ENCODE measurements at regions not wholly inside any gene's neighbourhood (a gene's known extent, or its start where the extent isn't known, plus 50 kb on each side); places are given as distances from the start of the nearest gene placed in this dataset.

DNA sequence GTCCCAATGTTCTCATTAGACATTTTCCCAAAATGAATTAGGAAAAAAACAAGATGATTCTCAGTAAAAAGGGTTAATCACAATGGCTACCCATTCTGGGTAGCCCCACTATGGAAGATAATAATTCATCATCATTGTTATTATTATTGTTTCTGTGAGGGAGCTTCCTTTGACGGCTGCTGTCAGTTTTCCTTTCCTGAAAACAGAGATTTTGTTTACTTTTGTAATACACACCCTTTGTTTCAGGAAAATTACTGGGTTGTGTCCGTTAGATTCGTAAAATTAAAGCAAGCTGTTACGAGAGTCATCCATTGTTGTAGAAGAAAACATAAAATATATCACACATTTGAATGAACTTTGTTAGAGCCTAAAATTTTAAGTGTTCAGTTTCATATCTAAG lies 192.9 kb upstream of the ANKRD50 start:
- BruUV-seq (replicated peaks): no TSS peak
- Histone ChIP-seq H3K56ac (ENCODE audit: extremely low read depth, insufficient read depth, low read length) (no peak overlapping the region), H3K36me3 (ENCODE audit: control insufficient read depth, insufficient read depth, low read length) (no peaks in the 10 kb centered on the region), H4K8ac (ENCODE audit: low read depth in 2 of 2, low read length in 2 of 2) (no peak overlapping the region), H4K5ac (ENCODE audit: low read depth, low read length) (no peak overlapping the region), H3K18ac (ENCODE audit: low read depth, low read length) (no peak overlapping the region), H3K9me1 (ENCODE audit: insufficient read depth, low read length) (no peaks in the 10 kb centered on the region), H3K14ac (replicated peaks; ENCODE audit: low read depth, low read length) (no peak overlapping the region), H2AK9ac (replicated peaks; ENCODE audit: low read depth, low read length, poor library complexity) (no peak overlapping the region), H2AFZ (replicated peaks; ENCODE audit: low read length, poor library complexity) (no peak overlapping the region), H3K27ac (ENCODE audit: insufficient read depth, low read length) (no peak overlapping the region), H2BK120ac (ENCODE audit: low read depth, low read length) (no peak overlapping the region), H3K4me1 (ENCODE audit: control insufficient read depth, insufficient read depth, low read length) (no peaks in the 10 kb centered on the region; the same call in 1 of the 2 replicates), H3K4ac (ENCODE audit: low read depth, low read length) (no peak overlapping the region), H2BK15ac (ENCODE audit: low read depth, low read length) (no peak overlapping the region), H3K79me1 (ENCODE audit: low read depth in 1 of 2, low read length in 2 of 2) (no peaks in the 10 kb centered on the region), H2BK20ac (ENCODE audit: low read depth, low read length) (no peak overlapping the region), H3K9ac (ENCODE audit: low read depth, low read length) (no peak overlapping the region), H3K4me2 (ENCODE audit: low read depth, low read length) (no peak overlapping the region), H3K9me3 (ENCODE audit: control insufficient read depth, insufficient read depth, low read length) (no peaks in the 10 kb centered on the region), H3K23ac (ENCODE audit: low read depth, low read length) (no peak overlapping the region), H2BK5ac (ENCODE audit: low read depth, low read length, poor library complexity, severe bottlenecking) (no peak overlapping the region), H4K20me1 (ENCODE audit: insufficient read depth, low read length) (no peaks in the 10 kb centered on the region), H3K4me3 (ENCODE audit: insufficient read depth, low read depth, low read length) (no peak overlapping the region), H2AK5ac (ENCODE audit: low read depth, low read length) (no peak overlapping the region), H3K27me3 (ENCODE audit: control insufficient read depth, insufficient read depth, low read length) (no peaks in the 10 kb centered on the region), H4K91ac (ENCODE audit: insufficient read depth, low read depth, low read length) (no peak overlapping the region)
- WGBS, 2 experiments (ENCODE audit: extremely low coverage in 2 of 2, insufficient read length in 1 of 2): no CpG with 5 or more reads among the region's 4 CpGs
- DNase-seq: no peak
- dilution Hi-C loops (cut with HindIII; ENCODE audit: low sequenced_read_pairs, unreplicated experiment) (no loop called here), intact Hi-C loops (cut with micrococcal nuclease) (no loop called here), in situ Hi-C loops (cut with MboI; ENCODE audit: low sequenced_read_pairs) (no loop called here)
- POLR2A ChIA-PET (ENCODE audit: unreplicated experiment): no interaction called here
- CTCF ChIA-PET: no interaction called here
- ATAC-seq (ENCODE audit: low read depth): no peak
- TF ChIP-seq MXI1 (IDR thresholded peaks at IDR 0.05; ENCODE audit: borderline replicate concordance, low read depth, low read length) (no peak), FOS (IDR thresholded peaks at IDR 0.05; ENCODE audit: low read depth, low read length) (no peak), MAFK (IDR thresholded peaks at IDR 0.05; ENCODE audit: low read depth, low read length) (no peak)

All from IMR-90 (cell line).